ENCODE measurements at regions not wholly inside any gene's neighbourhood (a gene's known extent, or its start where the extent isn't known, plus 50 kb on each side); places are given as distances from the start of the nearest gene placed in this dataset.

- Histone ChIP-seq H3K4me1 (ENCODE audit: control insufficient read depth, insufficient read depth, low read length) (no peaks in the 10 kb centered on the region), H3K4me2 (ENCODE audit: control insufficient read depth, insufficient read depth) (no peak overlapping the region), H3K4me3 (no peak overlapping the region), H2AFZ (ENCODE audit: control insufficient read depth, low read depth, low read length) (no peak overlapping the region), H3K27me3 (replicated peaks in 1 of 2; ENCODE audit: control insufficient read depth in 2 of 2, insufficient read depth in 2 of 2, low read length in 1 of 2) (no peaks in the 10 kb centered on the region), H3K36me3 (ENCODE audit: control insufficient read depth in 2 of 2, insufficient read depth in 2 of 2, low read length in 1 of 2) (no peaks in the 10 kb centered on the region), H3K27ac (ENCODE audit: control insufficient read depth, insufficient read depth) (no peak overlapping the region), H4K20me1 (ENCODE audit: control insufficient read depth, insufficient read depth) (no peaks in the 10 kb centered on the region), H3K79me2 (ENCODE audit: control insufficient read depth, insufficient read depth, low read length) (no peaks in the 10 kb centered on the region), H3K9ac (ENCODE audit: control insufficient read depth, insufficient read depth, low read length) (no peak overlapping the region), H3K9me3 (replicated peaks; ENCODE audit: control insufficient read depth, insufficient read depth, low read length) (no peaks in the 10 kb centered on the region)
- ChIA-PET RAD21 (ENCODE audit: unreplicated experiment) (no interaction called here), SMC1A (ENCODE audit: uncharacterized antibody, unreplicated experiment) (no interaction called here), CTCF (no interaction called here), POLR2A (no interaction called here)
- in situ Hi-C loops (cut with MboI): no loop called here
- intact Hi-C loops (cut with micrococcal nuclease; ENCODE audit: unreplicated experiment): no loop called here
- BruUV-seq (replicated peaks): no TSS peak
- 0% methylated on average over 1 of the region's 1 CpG for WGBS (ENCODE audit: insufficient coverage, insufficient replicate concordance, low lambda C conversion rate, missing lambda C conversion rate)
- TF ChIP-seq RBBP5 (conservative IDR thresholded peaks at IDR 0.05): no peak
- TF ChIP-seq POLR2AphosphoS2 (IDR thresholded peaks at IDR 0.05; ENCODE audit: low read depth, low read length): no peak
- no peak for TF ChIP-seq BACH1 (IDR thresholded peaks at IDR 0.05; ENCODE audit: borderline replicate concordance)
- no peak for TF ChIP-seq E4F1 (IDR thresholded peaks at IDR 0.05; ENCODE audit: borderline replicate concordance, partially characterized antibody)
- no peak for TF ChIP-seq NR2C1 (IDR thresholded peaks at IDR 0.05)
- TF ChIP-seq TCF7 (IDR thresholded peaks at IDR 0.05; ENCODE audit: borderline replicate concordance): no peak
- DNase-seq (ENCODE audit: low read depth, low spot score): no peak
- no peak for ATAC-seq
- FAIRE-seq: no peak
Observed at GRCh38 chr13:64007339-64007738, 2591.7 kb upstream of the PCDH20 start.

GRCh38 chr13:64000321-64000720 is 2584.7 kb upstream of the PCDH20 start:
- no peak for FAIRE-seq
- Histone ChIP-seq H3K9ac (ENCODE audit: control insufficient read depth, insufficient read depth, low read length) (no peak overlapping the region), H3K79me2 (ENCODE audit: control insufficient read depth, insufficient read depth, low read length) (no peaks in the 10 kb centered on the region), H3K4me3 (no peak overlapping the region), H3K4me1 (ENCODE audit: control insufficient read depth, insufficient read depth, low read length) (no peaks in the 10 kb centered on the region), H4K20me1 (ENCODE audit: control insufficient read depth, insufficient read depth) (no peaks in the 10 kb centered on the region), H3K36me3 (ENCODE audit: control insufficient read depth in 2 of 2, insufficient read depth in 2 of 2, low read length in 1 of 2) (no peaks in the 10 kb centered on the region), H3K27ac (ENCODE audit: control insufficient read depth, insufficient read depth) (no peak overlapping the region), H3K9me3 (replicated peaks; ENCODE audit: control insufficient read depth, insufficient read depth, low read length) (no peaks in the 10 kb centered on the region), H3K27me3 (replicated peaks in 1 of 2; ENCODE audit: control insufficient read depth in 2 of 2, insufficient read depth in 2 of 2, low read length in 1 of 2) (no peaks in the 10 kb centered on the region), H3K4me2 (ENCODE audit: control insufficient read depth, insufficient read depth) (no peak overlapping the region), H2AFZ (ENCODE audit: control insufficient read depth, low read depth, low read length) (no peak overlapping the region)
- ChIA-PET CTCF (interaction anchor here (0.6 kb wide), 1 partner anchor 222 kb away, joined by 3 read pairs; no protein-coding TSS in a partner anchor), POLR2A (no interaction called here), RAD21 (ENCODE audit: unreplicated experiment) (no interaction called here), SMC1A (ENCODE audit: uncharacterized antibody, unreplicated experiment) (interaction anchor here (1.1 to 1.6 kb wide), 2 partner anchors 9 to 41 kb away, joined by 3 to 4 read pairs; no protein-coding TSS in a partner anchor)
- no TSS peak for BruUV-seq (replicated peaks)
- in situ Hi-C loops (cut with MboI): no loop called here
- no peak for TF ChIP-seq ELK1 (IDR thresholded peaks at IDR 0.05; ENCODE audit: low read depth, low read length)
- no peak for TF ChIP-seq ZBTB11 (CRISPR knock-in tag; IDR thresholded peaks at IDR 0.05)
- no peak for TF ChIP-seq ZNF217 (IDR thresholded peaks at IDR 0.05)
- no peak for TF ChIP-seq WRNIP1 (IDR thresholded peaks at IDR 0.05; ENCODE audit: borderline replicate concordance, low read depth, low read length)
- no peak for TF ChIP-seq HDAC2 (IDR thresholded peaks at IDR 0.05)
- ATAC-seq: no peak
- 24% methylated on average over 4 of the region's 4 CpGs for WGBS (ENCODE audit: insufficient coverage, insufficient replicate concordance, low lambda C conversion rate, missing lambda C conversion rate)
- DNase-seq (ENCODE audit: low read depth, low spot score): no peak
- intact Hi-C loops (cut with micrococcal nuclease; ENCODE audit: unreplicated experiment): no loop called here
